GM11168 (cell line): ENCODE measurements at regions not wholly inside any gene's neighbourhood (a gene's known extent, or its start where the extent isn't known, plus 50 kb on each side); places are given as distances from the start of the nearest gene placed in this dataset.

Experiments
- in situ Hi-C: fragments of 300-500 bp; cut with MboI; formaldehyde crosslinking; loops from one replicate; pipeline ENCODE4 v1.12.0; 2022; ENCODE audit warnings: low sequenced_read_pairs; ENCODE audit not compliant: unreplicated experiment

GRCh38 chr2:215777465-215778044, 235.8 kb downstream of the MREG start:
- in situ Hi-C loops, result no loop called here

GRCh38 chr2:215775106-215775505, 238.2 kb downstream of the MREG start:
- in situ Hi-C loops, result no loop called here

DNA sequence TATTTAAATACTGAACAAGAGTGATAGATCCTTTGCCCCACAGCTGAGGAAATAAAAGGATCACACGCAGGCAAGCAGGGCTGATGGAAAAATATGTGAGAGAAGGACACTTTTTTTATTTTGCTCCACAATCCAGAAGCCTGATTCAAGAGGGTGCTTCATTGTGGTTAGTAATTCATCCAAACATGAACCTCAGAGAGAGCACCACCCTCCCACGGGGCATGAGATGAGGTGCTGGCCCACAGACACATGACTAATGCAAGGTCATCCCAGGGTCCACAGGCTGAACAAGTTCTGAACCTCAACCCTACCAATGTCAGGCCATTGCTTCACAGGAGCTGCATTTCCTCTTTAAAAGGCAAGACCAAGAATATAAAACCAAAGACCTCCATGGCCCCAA, 239.6 kb downstream of the MREG start:
- in situ Hi-C loops, result no loop called here

- in situ Hi-C loops, result no loop called here
These were observed 240.5 kb downstream of the MREG start for GRCh38 chr2:215772634-215773563.

- in situ Hi-C loops, result no loop called here
These were observed 241.3 kb downstream of the MREG start for GRCh38 chr2:215772003-215772402.

- in situ Hi-C loops, result no loop called here
These were observed 242.1 kb downstream of the MREG start for GRCh38 chr2:215771241-215771640.

DNA sequence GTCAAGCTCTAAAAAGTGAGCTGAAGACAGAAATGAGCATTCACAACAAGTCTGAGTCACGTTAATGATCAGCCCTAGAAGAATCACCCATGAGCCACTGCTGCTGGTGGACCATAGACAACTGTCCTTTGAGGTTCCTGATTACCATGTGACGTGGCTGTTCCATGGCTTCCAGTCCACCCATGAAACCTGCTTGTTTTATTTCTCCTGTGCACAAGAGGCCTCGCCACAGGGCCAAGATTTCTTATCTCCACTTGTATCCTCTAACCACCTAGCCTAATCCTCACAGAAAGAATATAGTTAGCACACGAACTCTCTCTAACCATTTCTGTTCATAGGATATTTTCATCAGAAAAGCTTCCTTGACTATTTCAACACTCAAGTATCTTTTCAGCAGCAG, 242.7 kb downstream of the MREG start:
- in situ Hi-C loops, result no loop called here

- in situ Hi-C loops, result no loop called here
These were observed 244.1 kb downstream of the MREG start for GRCh38 chr2:215769246-215769645.

GRCh38 chr2:215767625-215768024, 245.7 kb downstream of the MREG start:
- in situ Hi-C loops, result no loop called here

- in situ Hi-C loops, result no loop called here
These were observed 247.5 kb downstream of the MREG start for GRCh38 chr2:215765729-215766360.

DNA sequence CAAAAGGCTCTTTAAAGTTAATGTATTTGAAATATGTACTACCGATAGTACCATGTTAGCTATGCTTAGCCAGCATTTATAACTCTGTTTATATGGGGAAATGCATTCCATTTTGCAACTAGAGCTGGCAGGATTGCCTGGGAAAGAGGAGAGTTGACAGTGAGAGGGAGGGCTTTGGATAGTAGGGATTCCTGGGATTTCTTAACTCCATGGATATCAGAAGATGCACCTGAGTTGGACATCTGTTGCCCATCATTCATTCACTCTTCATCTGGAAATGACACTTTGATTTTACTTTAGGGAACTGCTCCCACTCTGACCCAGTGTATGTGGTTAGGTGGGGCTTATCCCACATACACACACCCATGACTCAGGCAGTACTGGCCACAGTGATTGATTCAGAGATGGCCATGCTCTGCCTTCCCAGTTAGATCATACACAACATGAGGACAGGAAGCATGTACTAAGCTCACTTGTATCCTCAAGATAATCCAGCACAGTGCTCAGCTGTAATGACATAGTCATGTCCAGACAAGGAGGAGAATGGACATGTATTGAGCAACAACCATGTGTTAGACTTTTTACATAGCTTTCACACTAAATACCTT, 248.8 kb downstream of the MREG start:
- in situ Hi-C loops, result no loop called here

GRCh38 chr2:215760557-215760956, 252.8 kb downstream of the MREG start:
- in situ Hi-C loops, result no loop called here

GRCh38 chr2:215760091-215760490, 253.3 kb downstream of the MREG start:
- in situ Hi-C loops, result no loop called here

- in situ Hi-C loops, result no loop called here
These were observed 254.7 kb downstream of the MREG start for GRCh38 chr2:215758691-215759090.

DNA sequence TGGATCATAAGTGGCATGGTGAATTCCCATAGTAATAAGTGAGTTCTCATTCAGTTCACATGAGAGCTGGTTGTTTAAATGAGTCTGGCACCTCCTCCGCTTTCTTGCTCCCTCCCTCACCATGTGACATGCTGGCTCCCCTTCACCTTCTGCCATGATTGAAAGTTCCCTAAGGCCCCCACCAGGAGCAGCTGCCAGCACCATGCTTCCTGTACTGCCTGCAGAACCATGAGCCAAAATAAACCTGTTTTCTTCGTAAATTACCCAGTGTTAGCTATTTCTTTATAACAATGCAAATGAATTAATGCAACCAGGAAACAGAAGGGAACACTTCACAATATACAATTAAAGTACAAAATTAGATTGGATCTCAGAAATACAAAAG, 257.0 kb downstream of the MREG start:
- in situ Hi-C loops, result no loop called here

- in situ Hi-C loops, result no loop called here
These were observed 257.6 kb downstream of the MREG start for GRCh38 chr2:215755641-215756345.

GRCh38 chr2:215754546-215754945, 258.8 kb downstream of the MREG start:
- in situ Hi-C loops, result no loop called here

DNA sequence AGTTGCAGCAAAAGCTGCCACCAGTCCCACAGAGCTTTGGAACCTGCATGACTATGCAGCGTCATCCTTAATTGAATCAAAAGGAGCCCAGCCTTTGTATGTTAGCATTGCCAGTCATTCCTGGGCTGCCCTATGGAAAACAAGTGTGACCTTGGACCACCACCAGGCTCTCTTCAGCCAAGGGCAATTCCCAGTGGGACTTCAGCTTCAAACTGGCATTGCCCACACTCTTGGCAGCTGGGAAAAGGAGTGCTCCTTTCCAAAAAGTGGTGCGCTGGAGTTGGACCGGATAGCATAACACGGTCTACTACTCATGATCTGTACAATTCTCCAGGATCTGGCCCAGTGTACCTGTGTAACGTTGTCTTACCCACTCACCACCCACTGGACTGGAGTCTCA, 259.5 kb downstream of the MREG start:
- in situ Hi-C loops, result no loop called here

DNA sequence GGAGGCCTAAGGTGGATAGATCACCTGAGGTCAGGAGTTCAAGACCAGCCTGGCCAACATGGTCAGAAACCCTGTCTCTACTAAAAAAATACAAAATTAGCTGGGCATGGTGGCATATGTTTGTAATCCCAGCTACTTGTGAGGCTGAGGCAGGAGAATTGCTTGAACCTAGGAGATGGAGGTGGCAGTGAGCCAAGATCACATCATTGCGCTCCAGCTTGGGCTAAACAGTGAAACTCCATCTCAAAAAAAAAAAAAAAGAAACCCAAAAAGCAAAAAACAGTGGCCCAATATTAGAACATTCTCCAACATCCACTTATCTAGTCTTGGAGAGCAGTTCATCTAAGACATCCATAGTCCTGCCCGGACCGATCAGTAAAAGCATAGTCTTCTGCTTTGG, 260.4 kb downstream of the MREG start:
- in situ Hi-C loops, result no loop called here

DNA sequence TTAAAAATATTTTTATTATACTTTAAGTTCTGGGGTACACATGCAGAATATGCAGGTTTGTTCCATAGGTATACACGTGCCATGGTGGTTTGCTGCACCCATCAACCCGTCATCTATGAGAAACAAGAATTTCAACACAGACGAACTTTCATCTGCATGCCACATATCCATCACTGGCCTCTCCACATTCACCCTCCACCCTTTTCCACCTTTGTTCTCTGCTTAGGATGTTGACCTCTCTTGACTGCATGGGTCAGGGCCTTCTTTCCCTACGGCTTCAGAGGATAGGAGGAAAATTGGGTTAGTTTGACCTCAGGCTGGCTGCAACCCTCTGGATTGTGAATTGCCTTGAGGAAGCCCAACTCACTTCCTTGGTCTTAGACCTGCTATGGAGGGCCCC, 260.9 kb downstream of the MREG start:
- in situ Hi-C loops, result no loop called here
